HEK293 (cell line): ENCODE measurements at regions not wholly inside any gene's neighbourhood (a gene's known extent, or its start where the extent isn't known, plus 50 kb on each side); places are given as distances from the start of the nearest gene placed in this dataset.

Experiments
- CTCF ChIA-PET: fragments of 350-600 bp; formaldehyde crosslinking; extraction: SDS; loops from one replicate; lab custom pipeline; 2021; ENCODE audit warnings: antibody characterized with exemption; lab: Yijun Ruan, JAX
- POLR2A ChIA-PET: fragments of 300-600 bp; formaldehyde crosslinking; extraction: SDS; loops from one replicate; lab custom pipeline; 2020; ENCODE audit warnings: antibody characterized with exemption, inconsistent platforms; lab: Yijun Ruan, JAX
- H3K27ac ChIP-seq: fragments of 200-500 bp; sonication (Bioruptor generic); 2 replicates; pipeline ENCODE4 v1.5.1; 2014; ENCODE audit warnings: low read depth, low read length, control low read depth, inconsistent platforms; ENCODE audit errors: extremely low read depth
- H3K36me3 ChIP-seq, 2 experiments: fragments of 200-500 bp in 1 of 2; sonication (Bioruptor generic) in 1 of 2; 1 replicate in 1 of 2; 2 replicates in 1 of 2; pipeline ENCODE4 v1.5.1; 2014 to 2017; ENCODE audit warnings: inconsistent platforms in 2 of 2, low read length in 2 of 2; ENCODE audit not compliant: control insufficient read depth in 2 of 2, insufficient read depth in 1 of 2
- H3K4me1 ChIP-seq: fragments of 200-500 bp; sonication (Bioruptor generic); 2 replicates; pipeline ENCODE4 v1.5.1; 2014; ENCODE audit warnings: mild to moderate bottlenecking, low read length, inconsistent platforms; ENCODE audit not compliant: control insufficient read depth, insufficient read depth
- H3K4me3 ChIP-seq: 2 replicates; pipeline ENCODE4 v1.5.1; 2011; ENCODE audit warnings: low read depth, mild to moderate bottlenecking, control low read depth, low read length, moderate library complexity
- H3K9me3 ChIP-seq: fragments of 200-500 bp; sonication (Bioruptor generic); 2 replicates; pipeline ENCODE4 v1.5.1; 2014; ENCODE audit warnings: low read depth, low read length, inconsistent platforms; ENCODE audit not compliant: control insufficient read depth, insufficient read depth
- ELK4 ChIP-seq: IDR thresholded peaks from 2 replicates; pipeline ENCODE4 v1.6.1; 2011; ENCODE audit warnings: mild to moderate bottlenecking, low read depth, low read length, borderline replicate concordance
- HOXA7 ChIP-seq: sonication (generic); formaldehyde crosslinking; IDR thresholded peaks from 2 replicates; pipeline ENCODE4 v1.8.1; 2022; ENCODE audit warnings: missing genetic modification reagents, borderline replicate concordance
- OSR2 ChIP-seq: fragments of 450-650 bp; formaldehyde crosslinking; IDR thresholded peaks from 2 replicates; pipeline ENCODE4 v1.5.1; 2016; ENCODE audit warnings: missing biosample characterization, missing genetic modification characterization
- REST ChIP-seq: fragments of 450-650 bp; formaldehyde crosslinking; IDR thresholded peaks from 2 replicates; pipeline ENCODE4 v1.5.1; 2016; ENCODE audit warnings: missing biosample characterization, missing genetic modification characterization
- YY1 ChIP-seq: fragments of 450-650 bp; formaldehyde crosslinking; IDR thresholded peaks from 2 replicates; pipeline ENCODE4 v1.5.1; 2018; ENCODE audit warnings: missing biosample characterization, missing genetic modification characterization
- ZEB2 ChIP-seq: fragments of 450-650 bp; formaldehyde crosslinking; IDR thresholded peaks from 2 replicates; pipeline ENCODE4 v1.5.1; 2016; ENCODE audit warnings: missing biosample characterization, missing genetic modification characterization
- ZNF174 ChIP-seq: fragments of 450-650 bp; formaldehyde crosslinking; IDR thresholded peaks from 2 replicates; pipeline ENCODE4 v1.5.0; 2017; ENCODE audit warnings: missing biosample characterization, mild to moderate bottlenecking, missing genetic modification characterization
- ZNF202 ChIP-seq: fragments of 450-650 bp; formaldehyde crosslinking; IDR thresholded peaks from 2 replicates; pipeline ENCODE4 v1.5.1; 2016; ENCODE audit warnings: missing biosample characterization, missing genetic modification characterization, borderline replicate concordance
- ZNF416 ChIP-seq: fragments of 450-650 bp; formaldehyde crosslinking; IDR thresholded peaks from 2 replicates; pipeline ENCODE4 v1.5.1; 2016; ENCODE audit warnings: missing biosample characterization, missing genetic modification characterization
- ZNF48 ChIP-seq: fragments of 450-650 bp; formaldehyde crosslinking; IDR thresholded peaks from 2 replicates; pipeline ENCODE4 v1.5.1; 2016; ENCODE audit warnings: missing biosample characterization, missing genetic modification characterization
- ZNF548 ChIP-seq: fragments of 450-650 bp; formaldehyde crosslinking; IDR thresholded peaks from 2 replicates; pipeline ENCODE4 v1.5.1; 2016; ENCODE audit warnings: missing biosample characterization, missing genetic modification characterization
- ZNF658 ChIP-seq: fragments of 450-650 bp; formaldehyde crosslinking; IDR thresholded peaks from 2 replicates; pipeline ENCODE4; 2016; ENCODE audit warnings: missing biosample characterization, missing genetic modification characterization
- TF ChIP-seq, protein P1 (sequence below): fragments of 450-650 bp; formaldehyde crosslinking; IDR thresholded peaks from 2 replicates; pipeline ENCODE4 v1.5.1; 2017; ENCODE audit warnings: missing biosample characterization, missing genetic modification characterization
- TF ChIP-seq, protein P2 (sequence below): fragments of 450-650 bp; formaldehyde crosslinking; conservative IDR thresholded peaks from 2 replicates; pipeline ENCODE4 v1.5.1; 2016; ENCODE audit warnings: low read depth, missing biosample characterization, missing genetic modification characterization
- TF ChIP-seq, protein P3 (sequence below): fragments of 450-650 bp; formaldehyde crosslinking; IDR thresholded peaks from 2 replicates; pipeline ENCODE4; 2016; ENCODE audit warnings: missing biosample characterization, missing genetic modification characterization

DNA sequence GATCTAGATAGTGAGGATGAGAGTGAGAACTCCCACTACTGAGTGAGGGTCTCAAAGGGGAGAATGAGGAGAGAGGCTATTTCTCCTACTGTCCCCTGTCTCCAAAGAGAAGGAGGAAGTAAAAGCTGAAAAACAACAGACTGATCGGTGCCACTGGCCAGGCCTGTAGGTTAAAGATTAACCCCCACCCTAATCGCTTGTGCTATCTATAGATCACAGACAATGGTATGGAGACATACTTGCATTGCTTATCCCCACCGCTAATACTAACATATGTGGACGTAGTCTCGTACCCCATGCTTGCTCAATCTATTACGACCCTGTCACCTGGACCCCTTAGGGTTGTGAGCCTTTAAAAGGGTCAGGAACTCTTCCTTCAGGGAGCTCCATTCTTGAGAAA is 777.9 kb upstream of the TMEM132C start:
- no peaks in the 10 kb centered on the region for H3K36me3 ChIP-seq
- POLR2A ChIA-PET = no interaction called here
- H3K9me3 ChIP-seq = no peaks in the 10 kb centered on the region
- CTCF ChIA-PET = no interaction called here
- H3K4me3 ChIP-seq = no peak overlapping the region
- no peak overlapping the region for H3K27ac ChIP-seq
- no peak for TF ChIP-seq ELK4
- TF ChIP-seq, protein P1, sequence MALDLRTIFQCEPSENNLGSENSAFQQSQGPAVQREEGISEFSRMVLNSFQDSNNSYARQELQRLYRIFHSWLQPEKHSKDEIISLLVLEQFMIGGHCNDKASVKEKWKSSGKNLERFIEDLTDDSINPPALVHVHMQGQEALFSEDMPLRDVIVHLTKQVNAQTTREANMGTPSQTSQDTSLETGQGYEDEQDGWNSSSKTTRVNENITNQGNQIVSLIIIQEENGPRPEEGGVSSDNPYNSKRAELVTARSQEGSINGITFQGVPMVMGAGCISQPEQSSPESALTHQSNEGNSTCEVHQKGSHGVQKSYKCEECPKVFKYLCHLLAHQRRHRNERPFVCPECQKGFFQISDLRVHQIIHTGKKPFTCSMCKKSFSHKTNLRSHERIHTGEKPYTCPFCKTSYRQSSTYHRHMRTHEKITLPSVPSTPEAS = no peak
- no peak for TF ChIP-seq ZNF202 (tag by site-specific recombination)
- no peak for TF ChIP-seq ZEB2
- TF ChIP-seq, protein P2, sequence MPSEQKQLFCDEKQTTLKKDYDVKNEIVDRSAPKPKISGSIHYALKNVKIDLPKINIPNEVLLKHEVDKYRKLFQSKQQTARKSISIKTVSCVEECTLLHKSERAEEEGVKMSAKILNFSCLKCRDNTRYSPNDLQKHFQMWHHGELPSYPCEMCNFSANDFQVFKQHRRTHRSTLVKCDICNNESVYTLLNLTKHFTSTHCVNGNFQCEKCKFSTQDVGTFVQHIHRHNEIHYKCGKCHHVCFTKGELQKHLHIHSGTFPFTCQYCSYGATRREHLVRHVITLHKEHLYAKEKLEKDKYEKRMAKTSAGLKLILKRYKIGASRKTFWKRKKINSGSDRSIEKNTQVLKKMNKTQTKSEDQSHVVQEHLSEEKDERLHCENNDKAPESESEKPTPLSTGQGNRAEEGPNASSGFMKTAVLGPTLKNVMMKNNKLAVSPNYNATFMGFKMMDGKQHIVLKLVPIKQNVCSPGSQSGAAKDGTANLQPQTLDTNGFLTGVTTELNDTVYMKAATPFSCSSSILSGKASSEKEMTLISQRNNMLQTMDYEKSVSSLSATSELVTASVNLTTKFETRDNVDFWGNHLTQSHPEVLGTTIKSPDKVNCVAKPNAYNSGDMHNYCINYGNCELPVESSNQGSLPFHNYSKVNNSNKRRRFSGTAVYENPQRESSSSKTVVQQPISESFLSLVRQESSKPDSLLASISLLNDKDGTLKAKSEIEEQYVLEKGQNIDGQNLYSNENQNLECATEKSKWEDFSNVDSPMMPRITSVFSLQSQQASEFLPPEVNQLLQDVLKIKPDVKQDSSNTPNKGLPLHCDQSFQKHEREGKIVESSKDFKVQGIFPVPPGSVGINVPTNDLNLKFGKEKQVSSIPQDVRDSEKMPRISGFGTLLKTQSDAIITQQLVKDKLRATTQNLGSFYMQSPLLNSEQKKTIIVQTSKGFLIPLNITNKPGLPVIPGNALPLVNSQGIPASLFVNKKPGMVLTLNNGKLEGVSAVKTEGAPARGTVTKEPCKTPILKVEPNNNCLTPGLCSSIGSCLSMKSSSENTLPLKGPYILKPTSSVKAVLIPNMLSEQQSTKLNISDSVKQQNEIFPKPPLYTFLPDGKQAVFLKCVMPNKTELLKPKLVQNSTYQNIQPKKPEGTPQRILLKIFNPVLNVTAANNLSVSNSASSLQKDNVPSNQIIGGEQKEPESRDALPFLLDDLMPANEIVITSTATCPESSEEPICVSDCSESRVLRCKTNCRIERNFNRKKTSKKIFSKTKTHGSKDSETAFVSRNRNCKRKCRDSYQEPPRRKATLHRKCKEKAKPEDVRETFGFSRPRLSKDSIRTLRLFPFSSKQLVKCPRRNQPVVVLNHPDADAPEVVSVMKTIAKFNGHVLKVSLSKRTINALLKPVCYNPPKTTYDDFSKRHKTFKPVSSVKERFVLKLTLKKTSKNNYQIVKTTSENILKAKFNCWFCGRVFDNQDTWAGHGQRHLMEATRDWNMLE (tag by site-specific recombination) = no peak
- no peak for TF ChIP-seq ZNF416 (tag by site-specific recombination)
- H3K4me1 ChIP-seq = no peaks in the 10 kb centered on the region

- no peak overlapping the region for H3K4me3 ChIP-seq
- H3K9me3 ChIP-seq = no peaks in the 10 kb centered on the region
- no peaks in the 10 kb centered on the region for H3K4me1 ChIP-seq
- ChIA-PET CTCF (no interaction called here), POLR2A (no interaction called here)
- no peak overlapping the region for H3K27ac ChIP-seq
- H3K36me3 ChIP-seq = no peaks in the 10 kb centered on the region
- TF ChIP-seq REST (no peak), OSR2 (no peak), HOXA7 (no peak), ZNF48 (tag by site-specific recombination) (no peak), ZNF548 (tag by site-specific recombination) (no peak), YY1 (tag by site-specific recombination) (no peak), ZNF658 (tag by site-specific recombination) (no peak), ZNF174 (tag by site-specific recombination) (no peak)
- TF ChIP-seq, protein P3, sequence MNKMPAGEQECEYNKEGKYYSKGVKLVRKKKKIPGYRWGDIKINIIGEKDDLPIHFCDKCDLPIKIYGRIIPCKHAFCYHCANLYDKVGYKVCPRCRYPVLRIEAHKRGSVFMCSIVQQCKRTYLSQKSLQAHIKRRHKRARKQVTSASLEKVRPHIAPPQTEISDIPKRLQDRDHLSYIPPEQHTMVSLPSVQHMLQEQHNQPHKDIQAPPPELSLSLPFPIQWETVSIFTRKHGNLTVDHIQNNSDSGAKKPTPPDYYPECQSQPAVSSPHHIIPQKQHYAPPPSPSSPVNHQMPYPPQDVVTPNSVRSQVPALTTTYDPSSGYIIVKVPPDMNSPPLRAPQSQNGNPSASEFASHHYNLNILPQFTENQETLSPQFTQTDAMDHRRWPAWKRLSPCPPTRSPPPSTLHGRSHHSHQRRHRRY (tag by site-specific recombination) = no peak
- TF ChIP-seq, protein P2 (tag by site-specific recombination) = no peak
Measured at GRCh38 chr12:127494961-127495915, 771.7 kb upstream of the TMEM132C start.
